Parathyroid adenoma (tissue), 2 donors: ENCODE measurements at regions not wholly inside any gene's neighbourhood (a gene's known extent, or its start where the extent isn't known, plus 50 kb on each side); places are given as distances from the start of the nearest gene placed in this dataset.

ENCODE experiments used
- H2AFZ ChIP-seq: fragments of 300-600 bp; sonication (generic); one replicate; pipeline ENCODE4 v1.7.0; 2017; ENCODE audit warnings: antibody characterized with exemption, mild to moderate bottlenecking
- H3K27ac ChIP-seq: fragments of 300-600 bp; sonication (generic); one replicate; pipeline ENCODE4 v1.7.0; 2017
- H3K27me3 ChIP-seq: fragments of 300-600 bp; sonication (generic); one replicate; pipeline ENCODE4 v1.7.0; 2017; ENCODE audit warnings: low read length; ENCODE audit not compliant: control insufficient read depth, insufficient read depth
- H3K36me3 ChIP-seq: fragments of 300-600 bp; sonication (generic); one replicate; pipeline ENCODE4 v1.7.0; 2017; ENCODE audit warnings: low read length; ENCODE audit not compliant: control insufficient read depth, insufficient read depth
- H3K4me1 ChIP-seq: fragments of 300-600 bp; sonication (generic); one replicate; pipeline ENCODE4 v1.7.0; 2017; ENCODE audit warnings: control low read depth
- H3K4me2 ChIP-seq: fragments of 300-600 bp; sonication (generic); one replicate; pipeline ENCODE4 v1.7.0; 2017; ENCODE audit warnings: low read length
- H3K4me3 ChIP-seq: fragments of 300-600 bp; sonication (generic); one replicate; pipeline ENCODE4 v1.7.0; 2017; ENCODE audit warnings: low read depth, low read length
- H3K79me2 ChIP-seq: fragments of 300-600 bp; sonication (generic); one replicate; pipeline ENCODE4 v1.7.0; 2017; ENCODE audit warnings: control low read depth
- H3K9ac ChIP-seq: fragments of 300-600 bp; sonication (generic); one replicate; pipeline ENCODE4 v1.7.0; 2017; ENCODE audit warnings: mild to moderate bottlenecking
- H3K9me3 ChIP-seq: fragments of 300-600 bp; sonication (generic); one replicate; pipeline ENCODE4 v1.7.0; 2017; ENCODE audit warnings: low read length; ENCODE audit not compliant: control insufficient read depth
- TF ChIP-seq, protein P1 (sequence below): fragments of 300-600 bp; sonication (generic); IDR thresholded peaks from one replicate; pipeline ENCODE4 v1.7.0; 2017; ENCODE audit warnings: antibody characterized with exemption, mild to moderate bottlenecking
- donor health status: primary hyperparathyroidism.

DNA sequence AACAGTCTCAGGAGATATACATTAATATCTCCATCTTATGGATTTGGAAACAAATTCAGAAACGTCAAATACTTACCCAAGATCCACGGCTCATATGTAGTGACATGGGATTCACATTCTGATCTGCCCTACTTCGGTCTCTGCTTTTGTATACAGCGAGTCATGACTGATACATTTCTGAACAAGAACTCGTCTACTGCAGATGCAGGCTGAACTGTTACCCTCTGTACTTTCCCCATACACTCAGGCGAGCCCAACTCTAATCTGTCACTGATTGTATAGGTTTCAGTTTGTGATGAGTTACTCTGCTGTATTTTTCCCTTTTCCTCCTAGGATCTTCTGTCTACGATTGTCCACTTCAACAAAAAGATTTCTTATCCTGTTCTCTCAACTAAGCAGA, 441.6 kb downstream of the CCDC91 start:
- Histone ChIP-seq H3K27ac (no peak overlapping the region), H3K9me3 (no peaks in the 10 kb centered on the region), H3K79me2 (no peaks in the 10 kb centered on the region), H3K27me3 (no peaks in the 10 kb centered on the region), H3K4me2 (no peak overlapping the region), H2AFZ (no peak overlapping the region), H3K4me1 (no peaks in the 10 kb centered on the region), H3K9ac (no peak overlapping the region), H3K36me3 (no peaks in the 10 kb centered on the region), H3K4me3 (no peak overlapping the region)
- TF ChIP-seq, protein P1, sequence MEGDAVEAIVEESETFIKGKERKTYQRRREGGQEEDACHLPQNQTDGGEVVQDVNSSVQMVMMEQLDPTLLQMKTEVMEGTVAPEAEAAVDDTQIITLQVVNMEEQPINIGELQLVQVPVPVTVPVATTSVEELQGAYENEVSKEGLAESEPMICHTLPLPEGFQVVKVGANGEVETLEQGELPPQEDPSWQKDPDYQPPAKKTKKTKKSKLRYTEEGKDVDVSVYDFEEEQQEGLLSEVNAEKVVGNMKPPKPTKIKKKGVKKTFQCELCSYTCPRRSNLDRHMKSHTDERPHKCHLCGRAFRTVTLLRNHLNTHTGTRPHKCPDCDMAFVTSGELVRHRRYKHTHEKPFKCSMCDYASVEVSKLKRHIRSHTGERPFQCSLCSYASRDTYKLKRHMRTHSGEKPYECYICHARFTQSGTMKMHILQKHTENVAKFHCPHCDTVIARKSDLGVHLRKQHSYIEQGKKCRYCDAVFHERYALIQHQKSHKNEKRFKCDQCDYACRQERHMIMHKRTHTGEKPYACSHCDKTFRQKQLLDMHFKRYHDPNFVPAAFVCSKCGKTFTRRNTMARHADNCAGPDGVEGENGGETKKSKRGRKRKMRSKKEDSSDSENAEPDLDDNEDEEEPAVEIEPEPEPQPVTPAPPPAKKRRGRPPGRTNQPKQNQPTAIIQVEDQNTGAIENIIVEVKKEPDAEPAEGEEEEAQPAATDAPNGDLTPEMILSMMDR = no peak

DNA sequence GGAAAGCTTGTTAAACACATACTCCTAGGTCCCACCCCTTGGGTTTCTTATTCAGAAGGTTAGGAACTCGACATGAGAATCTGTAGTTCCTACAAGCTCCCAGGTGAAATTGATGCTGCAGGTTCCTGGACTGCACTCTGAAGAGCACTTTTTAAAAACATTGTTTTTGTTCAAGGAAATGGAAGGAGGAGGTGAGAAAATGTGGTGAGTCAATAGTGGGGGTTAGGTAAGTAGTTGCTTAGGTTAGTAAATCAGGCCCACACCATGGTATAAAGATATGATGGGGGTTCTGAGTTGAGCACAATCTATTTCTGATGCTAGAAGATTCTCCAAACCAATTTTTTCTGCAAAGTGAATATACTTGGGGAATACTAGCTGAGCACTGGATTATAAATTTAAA, 450.3 kb downstream of the CCDC91 start:
- Histone ChIP-seq H3K27ac (no peak overlapping the region), H3K79me2 (no peaks in the 10 kb centered on the region), H3K4me1 (no peaks in the 10 kb centered on the region), H3K4me3 (no peak overlapping the region), H3K9me3 (no peaks in the 10 kb centered on the region), H2AFZ (no peak overlapping the region), H3K9ac (no peak overlapping the region), H3K36me3 (no peaks in the 10 kb centered on the region), H3K27me3 (no peaks in the 10 kb centered on the region), H3K4me2 (no peak overlapping the region)
- TF ChIP-seq, protein P1 = no peak

DNA sequence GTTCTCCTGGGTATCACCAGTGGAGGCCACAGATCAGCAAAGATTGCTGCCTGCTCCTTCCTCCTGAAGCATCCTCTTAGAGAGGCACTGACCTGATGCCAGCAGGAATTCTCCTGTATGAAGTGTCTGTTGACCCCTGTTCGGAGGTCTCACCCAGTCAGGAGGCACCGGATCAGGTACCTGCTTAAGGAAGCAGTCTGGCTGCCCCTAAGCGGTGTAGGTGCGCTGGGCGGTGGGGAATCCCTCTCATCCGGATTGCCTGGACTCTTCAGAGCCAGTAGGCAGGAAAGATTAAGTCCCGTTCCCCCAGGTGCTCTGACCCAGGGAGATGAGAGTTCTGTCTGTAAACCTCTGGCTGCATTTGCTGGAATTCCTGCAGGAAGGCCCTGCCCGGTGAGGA, 455.2 kb downstream of the CCDC91 start:
- Histone ChIP-seq H3K4me3 (no peak overlapping the region), H3K79me2 (no peaks in the 10 kb centered on the region), H3K4me1 (no peaks in the 10 kb centered on the region), H3K9ac (no peak overlapping the region), H2AFZ (no peak overlapping the region), H3K4me2 (no peak overlapping the region), H3K27me3 (no peaks in the 10 kb centered on the region), H3K36me3 (no peaks in the 10 kb centered on the region), H3K27ac (no peak overlapping the region), H3K9me3 (no peaks in the 10 kb centered on the region)
- TF ChIP-seq, protein P1 = no peak

DNA sequence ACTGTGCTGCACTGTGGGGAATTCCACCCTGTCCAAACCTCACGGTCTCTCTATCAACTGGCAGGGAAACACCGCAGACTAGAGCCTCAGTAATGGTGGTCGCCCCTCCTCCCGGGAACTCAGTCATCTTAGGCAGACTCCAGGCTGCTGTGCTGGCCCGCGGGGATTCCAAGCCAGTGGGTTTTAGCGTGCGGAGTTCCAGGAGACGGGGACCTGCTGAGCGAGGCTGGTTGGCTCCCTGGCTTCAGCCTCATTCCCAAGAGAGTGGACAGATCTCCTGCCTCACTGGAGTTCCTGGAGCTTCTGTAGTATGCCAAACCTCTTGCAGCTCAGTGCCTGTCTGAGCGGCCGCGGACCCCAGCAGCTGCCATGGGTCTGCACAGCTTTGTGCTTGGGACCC, 455.6 kb downstream of the CCDC91 start:
- H3K4me3 ChIP-seq = no peak overlapping the region
- H2AFZ ChIP-seq = no peak overlapping the region
- no peaks in the 10 kb centered on the region for H3K79me2 ChIP-seq
- no peak overlapping the region for H3K9ac ChIP-seq
- TF ChIP-seq, protein P1 = no peak
- no peaks in the 10 kb centered on the region for H3K36me3 ChIP-seq
- H3K4me1 ChIP-seq = no peaks in the 10 kb centered on the region
- H3K27me3 ChIP-seq = no peaks in the 10 kb centered on the region
- no peak overlapping the region for H3K4me2 ChIP-seq
- no peaks in the 10 kb centered on the region for H3K9me3 ChIP-seq
- no peak overlapping the region for H3K27ac ChIP-seq

DNA sequence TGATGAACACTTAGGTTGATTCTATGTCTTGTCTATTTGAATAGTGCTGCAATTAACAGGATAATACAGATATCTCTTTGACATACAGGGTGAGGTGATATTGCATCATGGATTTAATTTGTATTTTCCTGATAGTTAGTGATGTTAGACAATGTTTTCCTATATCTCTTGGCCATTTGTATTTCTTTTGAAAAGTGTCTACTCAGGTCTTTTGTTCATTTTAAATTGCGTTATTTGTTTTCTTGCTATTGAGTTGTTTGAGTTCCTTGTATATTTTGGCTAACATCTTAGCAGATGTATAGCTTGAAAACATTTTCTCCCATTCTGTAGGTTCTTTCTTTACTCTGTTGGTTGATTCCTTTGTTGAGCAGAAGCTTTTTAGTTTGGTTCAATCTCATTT, 460.6 kb downstream of the CCDC91 start:
- H3K27me3 ChIP-seq = no peaks in the 10 kb centered on the region
- no peaks in the 10 kb centered on the region for H3K4me1 ChIP-seq
- no peak overlapping the region for H3K4me2 ChIP-seq
- no peak overlapping the region for H3K27ac ChIP-seq
- no peak overlapping the region for H2AFZ ChIP-seq
- no peak overlapping the region for H3K9ac ChIP-seq
- H3K4me3 ChIP-seq = no peak overlapping the region
- no peaks in the 10 kb centered on the region for H3K9me3 ChIP-seq
- TF ChIP-seq, protein P1 = no peak
- H3K79me2 ChIP-seq = no peaks in the 10 kb centered on the region
- no peaks in the 10 kb centered on the region for H3K36me3 ChIP-seq
